K562 (cell line): ENCODE measurements at regions not wholly inside any gene's neighbourhood (a gene's known extent, or its start where the extent isn't known, plus 50 kb on each side); places are given as distances from the start of the nearest gene placed in this dataset.

Experiments used
- ATAC-seq: fragments of 200-7000 bp; cut with Tn5 transposase; 3 replicates; pipeline ENCODE4 v1.9.1; 2020; ENCODE audit warnings: moderate library complexity
- BruUV-seq: library from RNA; stranded (reverse); fragments of 400-500 nt; replicated peaks from 2 replicates; lab custom pipeline; 2021; lab: Mats Ljungman, UMichigan
- CTCF ChIA-PET: fragments of 300-600 bp; formaldehyde crosslinking; extraction: SDS; loops from one replicate; lab custom pipeline; 2021; ENCODE audit warnings: low intra/inter-chr PET ratio; lab: Yijun Ruan, JAX
- POLR2A ChIA-PET: fragments of 300-600, 350-650 bp; sonication (Branson Sonifier 250); formaldehyde crosslinking; extraction: SDS; loops from one replicate; lab custom pipeline; 2021; ENCODE audit warnings: antibody characterized with exemption, inconsistent platforms; lab: Yijun Ruan, JAX
- DNase-seq, 4 experiments: peaks; one replicate each; pipeline versions ENCODE4 v3.0.0 to v3.0.0-alpha.2; 2011 to 2018; ENCODE audit warnings: low spot score in 3 of 4, mixed read lengths in 3 of 4; ENCODE audit errors: extremely low read depth in 1 of 4
- FAIRE-seq: peaks from 2 replicates; lab custom pipeline; 2011; peaks lifted over from hg19 to GRCh38; lab: Jason Lieb, UNC
- H2AFZ ChIP-seq: 2 replicates; pipeline ENCODE4 v1.6.0; 2011; ENCODE audit warnings: low read depth, low read length, control low read depth, inconsistent platforms
- H3K27ac ChIP-seq: fragments of 200-600 bp; 3 replicates; pipeline ENCODE4 v1.8.0; 2011; ENCODE audit warnings: low read depth, mild to moderate bottlenecking, control low read depth, inconsistent platforms, low read length, moderate library complexity, mixed read lengths; ENCODE audit errors: extremely low read depth
- H3K27me3 ChIP-seq, 2 experiments: fragments of 300-600 bp in 1 of 2; 2 replicates in 1 of 2; 3 replicates in 1 of 2; pipeline versions ENCODE4 v1.6.0 to v1.8.0; 2011; ENCODE audit warnings: inconsistent platforms in 2 of 2, low read length in 2 of 2, mild to moderate bottlenecking in 1 of 2, mixed read lengths in 1 of 2, moderate library complexity in 1 of 2; ENCODE audit not compliant: control insufficient read depth in 2 of 2, insufficient read depth in 2 of 2
- H3K36me3 ChIP-seq: fragments of 300-600 bp; 3 replicates; pipeline ENCODE4 v1.8.0; 2011; ENCODE audit warnings: mild to moderate bottlenecking, low read length, inconsistent platforms; ENCODE audit not compliant: control insufficient read depth, insufficient read depth
- H3K4me1 ChIP-seq, 2 experiments: fragments of 200-600 bp in 1 of 2; replicated peaks in 1 of 2; 2 replicates in 1 of 2; 3 replicates in 1 of 2; pipeline versions ENCODE4 v1.5.1 to v1.8.0; 2011; ENCODE audit warnings: inconsistent platforms in 2 of 2, low read length in 2 of 2, mild to moderate bottlenecking in 1 of 2, mixed read lengths in 1 of 2, moderate library complexity in 1 of 2; ENCODE audit not compliant: control insufficient read depth in 2 of 2, insufficient read depth in 2 of 2
- H3K4me2 ChIP-seq: 2 replicates; pipeline ENCODE4 v1.6.1; 2011; ENCODE audit warnings: low read length, control low read depth, inconsistent platforms, mixed read lengths; ENCODE audit not compliant: insufficient read depth
- H3K4me3 ChIP-seq: fragments of 200-600 bp; sonication (generic), shearing (Covaris generic); 2 replicates; pipeline ENCODE4 v1.5.1; 2016; ENCODE audit warnings: control low read depth, inconsistent platforms
- H3K79me2 ChIP-seq: fragments of 200-600 bp; 3 replicates; pipeline ENCODE4 v1.8.0; 2011; ENCODE audit warnings: low read length, inconsistent platforms; ENCODE audit not compliant: control insufficient read depth, insufficient read depth
- H3K9ac ChIP-seq, 2 experiments: 2 replicates each; pipeline versions ENCODE4 v1.6.0 to v1.6.1; 2011; ENCODE audit warnings: low read depth in 2 of 2, low read length in 2 of 2, control low read depth in 1 of 2, inconsistent platforms in 1 of 2, mild to moderate bottlenecking in 1 of 2, mixed read lengths in 1 of 2; ENCODE audit not compliant: insufficient read depth in 1 of 2
- H3K9me1 ChIP-seq: one replicate; pipeline ENCODE4 v1.6.0; 2011; ENCODE audit warnings: inconsistent platforms, mild to moderate bottlenecking, low read length, moderate library complexity; ENCODE audit not compliant: control insufficient read depth, insufficient read depth
- H3K9me3 ChIP-seq: replicated peaks from 2 replicates; pipeline ENCODE4 v1.5.1; 2011; ENCODE audit warnings: low read depth, low read length, inconsistent platforms; ENCODE audit not compliant: control insufficient read depth, insufficient read depth
- H4K20me1 ChIP-seq: replicated peaks from 2 replicates; pipeline ENCODE4 v1.6.1; 2011; ENCODE audit warnings: low read length, inconsistent platforms, mixed read lengths; ENCODE audit not compliant: control insufficient read depth, insufficient read depth
- AFF4 ChIP-seq: sonication (generic); formaldehyde crosslinking; IDR thresholded peaks from 2 replicates; pipeline ENCODE4 v1.8.0; 2023; ENCODE audit warnings: mild to moderate bottlenecking, missing genetic modification reagents
- ARID3B ChIP-seq: fragments of 250-450 bp; sonication (Bioruptor Pico); IDR thresholded peaks from 2 replicates; pipeline ENCODE4 v1.4.0; 2020; ENCODE audit warnings: borderline replicate concordance
- EHMT2 ChIP-seq: fragments of 450-650 bp; IDR thresholded peaks from 2 replicates; pipeline ENCODE4 v1.6.1; 2018; ENCODE audit warnings: antibody characterized with exemption
- IRF2 ChIP-seq: sonication (generic); formaldehyde crosslinking; IDR thresholded peaks from 2 replicates; pipeline ENCODE4 v1.8.1; 2022; ENCODE audit warnings: mild to moderate bottlenecking, missing genetic modification reagents
- NFYB ChIP-seq: IDR thresholded peaks from 2 replicates; pipeline ENCODE4 v1.6.1; 2011; ENCODE audit warnings: mild to moderate bottlenecking, moderate library complexity; ENCODE audit not compliant: insufficient read length; ENCODE audit errors: extremely low read depth
- POLR2AphosphoS5 ChIP-seq: IDR thresholded peaks from 2 replicates; pipeline ENCODE4 v1.6.1; 2011; ENCODE audit warnings: mild to moderate bottlenecking, low read depth, low read length, moderate library complexity; ENCODE audit not compliant: control insufficient read depth, insufficient read depth
- PTRF ChIP-seq: fragments of 450-650 bp; IDR thresholded peaks from 2 replicates; pipeline ENCODE4 v1.6.1; 2016; ENCODE audit warnings: mild to moderate bottlenecking, missing genetic modification characterization, missing compliant biosample characterization
- PTTG1 ChIP-seq: fragments of 450-650 bp; IDR thresholded peaks from 2 replicates; pipeline ENCODE4 v1.6.1; 2016; ENCODE audit warnings: low read depth, mild to moderate bottlenecking, missing genetic modification characterization, missing compliant biosample characterization
- SRSF9 ChIP-seq: fragments of 200-400 bp; formaldehyde crosslinking; IDR thresholded peaks from 2 replicates; pipeline ENCODE4 v1.6.1; 2017; ENCODE audit warnings: low read depth, low read length, borderline replicate concordance
- TARDBP ChIP-seq: fragments of 450-650 bp; IDR thresholded peaks from 2 replicates; pipeline ENCODE4 v1.6.1; 2016
- ZNF408 ChIP-seq: fragments of 250-450 bp; sonication (Bioruptor Pico); IDR thresholded peaks from 2 replicates; pipeline ENCODE4 v1.4.0; 2020; ENCODE audit warnings: low read depth, mild to moderate bottlenecking, moderate library complexity
- ZNF41 ChIP-seq: fragments of 250-450 bp; sonication (Bioruptor Pico); conservative IDR thresholded peaks from 2 replicates; pipeline ENCODE4 v1.4.0; 2020; ENCODE audit warnings: mild to moderate bottlenecking
- ZNF436 ChIP-seq: fragments of 250-450, 450-650 bp; sonication (Bioruptor Pico); formaldehyde crosslinking; IDR thresholded peaks from 2 replicates; pipeline ENCODE4 v1.7.0; 2020; ENCODE audit warnings: mild to moderate bottlenecking
- ZNF507 ChIP-seq: conservative IDR thresholded peaks from 2 replicates; pipeline ENCODE4 v1.6.1; 2017; ENCODE audit warnings: missing genetic modification characterization, missing compliant biosample characterization
- in situ Hi-C: fragments of 300-500 bp; cut with MboI; formaldehyde crosslinking; loops from 4 replicates; pipeline ENCODE4 v1.15.0; 2018; ENCODE audit warnings: inconsistent platforms, mixed read lengths
- intact Hi-C: fragments of 100-400 bp; cut with micrococcal nuclease; formaldehyde crosslinking; loops from 2 replicates; pipeline ENCODE4 v1.14.2; 2022
- TF ChIP-seq, protein P1 (sequence below): sonication (generic); formaldehyde crosslinking; IDR thresholded peaks from 2 replicates; pipeline ENCODE4 v1.5.0; 2020; ENCODE audit warnings: missing genetic modification reagents

DNA sequence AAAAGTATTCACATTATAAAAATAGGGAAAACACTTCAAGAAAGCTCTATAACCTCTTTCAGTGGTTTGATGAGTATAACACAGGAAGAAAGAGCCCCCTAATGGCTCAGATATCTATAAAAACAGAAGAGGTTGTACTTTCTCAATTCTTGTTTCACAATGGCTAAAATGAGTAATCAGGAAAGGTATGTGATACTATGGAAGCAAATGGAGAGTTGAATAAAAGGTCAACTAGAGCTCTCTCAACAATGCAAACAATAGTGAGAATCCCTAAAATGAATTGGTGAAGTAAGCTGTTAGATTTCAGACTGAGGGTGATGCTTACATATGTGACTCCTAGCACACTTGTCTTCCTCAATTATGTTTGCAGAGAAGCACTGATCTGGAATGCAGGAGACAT, 584.6 kb upstream of the CDH18 start:
- intact Hi-C loops = no loop called here

GRCh38 chr5:20570486-20570885, 582.5 kb upstream of the CDH18 start:
- H3K9me1 ChIP-seq = no peaks in the 10 kb centered on the region
- in situ Hi-C loops (no loop called here), intact Hi-C loops (no loop called here)
- H3K27ac ChIP-seq = no peak overlapping the region
- H3K79me2 ChIP-seq = no peaks in the 10 kb centered on the region
- H3K27me3 ChIP-seq = no peaks in the 10 kb centered on the region
- H3K9me3 ChIP-seq = no peaks in the 10 kb centered on the region
- ChIA-PET POLR2A (no interaction called here), CTCF (no interaction called here)
- BruUV-seq = no TSS peak
- H4K20me1 ChIP-seq = no peaks in the 10 kb centered on the region
- FAIRE-seq = no peak
- ATAC-seq = no peak
- no peak overlapping the region for H2AFZ ChIP-seq
- H3K4me1 ChIP-seq = no peaks in the 10 kb centered on the region
- H3K9ac ChIP-seq = no peak overlapping the region
- no peaks in the 10 kb centered on the region for H3K36me3 ChIP-seq
- DNase-seq = no peak
- no peak overlapping the region for H3K4me3 ChIP-seq
- H3K4me2 ChIP-seq = no peak overlapping the region
- TF ChIP-seq AFF4 (CRISPR knock-in tag) (no peak), EHMT2 (no peak), ZNF41 (no peak), ZNF408 (CRISPR knock-in tag) (no peak), PTTG1 (tag) (no peak), ARID3B (CRISPR knock-in tag) (no peak), ZNF507 (tag) (no peak), PTRF (tag) (no peak), POLR2AphosphoS5 (no peak)
- TF ChIP-seq, protein P1, sequence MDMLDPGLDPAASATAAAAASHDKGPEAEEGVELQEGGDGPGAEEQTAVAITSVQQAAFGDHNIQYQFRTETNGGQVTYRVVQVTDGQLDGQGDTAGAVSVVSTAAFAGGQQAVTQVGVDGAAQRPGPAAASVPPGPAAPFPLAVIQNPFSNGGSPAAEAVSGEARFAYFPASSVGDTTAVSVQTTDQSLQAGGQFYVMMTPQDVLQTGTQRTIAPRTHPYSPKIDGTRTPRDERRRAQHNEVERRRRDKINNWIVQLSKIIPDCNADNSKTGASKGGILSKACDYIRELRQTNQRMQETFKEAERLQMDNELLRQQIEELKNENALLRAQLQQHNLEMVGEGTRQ (CRISPR knock-in tag) = no peak

More for the DNA sequence above, 584.6 kb upstream of the CDH18 start:
- Histone ChIP-seq H2AFZ (no peak overlapping the region), H3K79me2 (no peaks in the 10 kb centered on the region), H3K27me3 (no peaks in the 10 kb centered on the region), H3K27ac (no peak overlapping the region), H3K4me2 (no peak overlapping the region), H3K9me3 (no peaks in the 10 kb centered on the region), H4K20me1 (no peaks in the 10 kb centered on the region), H3K9ac (no peak overlapping the region), H3K36me3 (no peaks in the 10 kb centered on the region), H3K4me3 (no peak overlapping the region), H3K9me1 (no peaks in the 10 kb centered on the region), H3K4me1 (no peaks in the 10 kb centered on the region)
- FAIRE-seq (no peak), DNase-seq (no peak), ATAC-seq (no peak)
- BruUV-seq = no TSS peak
- in situ Hi-C loops = no loop called here
- ChIA-PET POLR2A (no interaction called here), CTCF (no interaction called here)
- TF ChIP-seq TARDBP (no peak), ZNF436 (no peak), NFYB (no peak), IRF2 (no peak), SRSF9 (no peak)
